DMS 273 (cell line): ENCODE measurements at regions not wholly inside any gene's neighbourhood (a gene's known extent, or its start where the extent isn't known, plus 50 kb on each side); places are given as distances from the start of the nearest gene placed in this dataset.

ENCODE experiments used
- DNase-seq: peaks from one replicate; lab custom pipeline; 2025; ENCODE audit not compliant: unreplicated experiment; lab: John Stamatoyannopoulos, UW

DNA sequence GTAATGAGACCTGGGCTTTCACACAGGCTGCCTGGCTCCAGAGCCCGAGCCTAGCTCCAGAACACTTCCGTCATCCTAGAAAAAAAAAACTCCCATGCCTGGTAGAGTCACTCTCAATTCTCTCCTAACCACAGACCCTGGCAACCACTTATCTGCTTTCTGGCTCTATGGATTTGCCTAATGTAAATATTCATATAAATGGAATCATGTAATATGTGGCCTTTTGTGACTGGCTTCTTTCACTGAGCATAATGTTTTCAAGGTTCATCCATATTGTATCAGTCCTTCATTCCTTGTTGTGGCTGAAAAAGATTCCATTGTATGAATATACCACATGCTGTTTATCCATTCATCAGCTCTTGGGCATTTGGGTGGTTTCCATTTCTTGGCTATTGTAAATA, 167.7 kb upstream of the MKLN1 start:
- DNase-seq, result no peak

DNA sequence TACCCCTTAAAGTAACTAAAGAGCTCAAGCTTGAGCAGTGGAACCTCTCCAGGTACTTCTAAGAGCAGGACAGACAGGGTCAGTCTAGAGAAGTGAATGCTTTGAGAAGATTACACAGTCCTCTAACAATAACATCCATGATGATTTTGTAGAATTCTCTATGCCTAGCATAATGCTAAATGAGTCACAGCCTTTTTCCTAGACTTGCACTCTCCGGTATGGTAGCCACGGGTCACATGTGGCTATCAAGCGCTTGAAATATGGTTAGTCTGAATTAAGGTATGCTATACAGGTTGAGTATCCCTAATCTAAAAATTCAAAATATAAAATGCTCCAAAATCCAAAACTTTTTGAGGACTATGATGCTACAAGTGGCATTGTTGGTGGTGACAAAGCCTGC, 166.6 kb upstream of the MKLN1 start:
- DNase-seq, result no peak

DNA sequence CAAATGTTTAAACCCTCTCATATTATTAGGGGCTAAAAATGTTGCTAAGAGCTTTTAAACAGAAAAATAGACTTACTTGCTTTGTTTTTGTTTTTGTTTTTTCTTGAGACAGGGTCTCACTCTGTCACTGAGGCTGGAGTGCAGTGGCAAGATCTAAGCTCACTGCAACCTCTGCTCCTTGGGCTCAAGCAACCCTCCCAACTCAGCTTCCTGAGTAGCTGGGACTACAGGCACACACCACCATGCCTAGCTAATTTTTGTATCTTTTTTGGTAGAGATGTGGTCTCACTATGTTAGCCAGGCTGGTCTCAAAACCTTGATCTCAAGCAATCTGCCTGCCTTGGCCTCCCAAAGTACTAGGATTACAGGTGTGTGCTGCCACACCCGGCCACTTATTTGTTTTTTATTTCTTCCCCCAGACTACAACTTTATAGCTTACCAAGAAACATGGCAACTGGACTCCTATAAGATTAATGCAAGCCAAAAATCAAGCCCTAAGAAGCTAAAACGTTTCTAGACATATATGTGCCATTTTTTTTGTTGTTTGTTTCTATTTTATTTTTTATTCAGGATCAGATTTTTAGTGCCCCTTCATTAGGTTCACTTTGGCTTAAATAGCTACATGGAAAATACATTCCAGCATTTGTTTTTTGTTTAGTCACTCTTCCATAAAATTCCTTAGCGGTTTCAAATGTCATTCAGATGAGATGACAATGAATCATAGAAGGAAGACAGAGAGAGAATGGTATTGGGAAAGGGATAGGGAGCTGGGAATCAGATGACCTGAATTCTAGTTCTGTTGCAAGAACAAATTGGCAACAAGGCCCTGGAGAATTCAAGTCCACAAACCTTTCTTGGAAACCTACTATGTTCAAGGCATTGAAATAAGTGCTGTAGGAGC, 163.4 kb upstream of the MKLN1 start:
- DNase-seq, result no peak

DNA sequence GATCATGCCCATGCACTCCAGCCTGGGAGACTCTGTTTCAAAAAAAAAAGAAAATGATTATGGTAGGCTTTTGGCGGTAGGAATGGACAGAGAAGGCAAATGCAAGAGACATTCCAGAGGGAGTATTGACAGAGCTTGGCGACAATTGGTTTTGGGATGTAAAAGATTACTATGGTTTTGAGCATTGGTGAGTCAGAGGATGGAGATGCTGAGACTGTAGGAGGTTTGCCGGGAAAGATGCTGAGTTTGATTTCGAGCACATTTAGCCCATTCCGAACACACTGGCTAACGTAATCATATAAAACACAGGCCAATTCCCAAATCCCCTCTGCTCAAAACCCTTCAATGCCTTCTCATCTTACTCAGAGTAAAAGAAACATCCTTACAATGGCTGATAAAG, 161.6 kb upstream of the MKLN1 start:
- no peak for DNase-seq

DNA sequence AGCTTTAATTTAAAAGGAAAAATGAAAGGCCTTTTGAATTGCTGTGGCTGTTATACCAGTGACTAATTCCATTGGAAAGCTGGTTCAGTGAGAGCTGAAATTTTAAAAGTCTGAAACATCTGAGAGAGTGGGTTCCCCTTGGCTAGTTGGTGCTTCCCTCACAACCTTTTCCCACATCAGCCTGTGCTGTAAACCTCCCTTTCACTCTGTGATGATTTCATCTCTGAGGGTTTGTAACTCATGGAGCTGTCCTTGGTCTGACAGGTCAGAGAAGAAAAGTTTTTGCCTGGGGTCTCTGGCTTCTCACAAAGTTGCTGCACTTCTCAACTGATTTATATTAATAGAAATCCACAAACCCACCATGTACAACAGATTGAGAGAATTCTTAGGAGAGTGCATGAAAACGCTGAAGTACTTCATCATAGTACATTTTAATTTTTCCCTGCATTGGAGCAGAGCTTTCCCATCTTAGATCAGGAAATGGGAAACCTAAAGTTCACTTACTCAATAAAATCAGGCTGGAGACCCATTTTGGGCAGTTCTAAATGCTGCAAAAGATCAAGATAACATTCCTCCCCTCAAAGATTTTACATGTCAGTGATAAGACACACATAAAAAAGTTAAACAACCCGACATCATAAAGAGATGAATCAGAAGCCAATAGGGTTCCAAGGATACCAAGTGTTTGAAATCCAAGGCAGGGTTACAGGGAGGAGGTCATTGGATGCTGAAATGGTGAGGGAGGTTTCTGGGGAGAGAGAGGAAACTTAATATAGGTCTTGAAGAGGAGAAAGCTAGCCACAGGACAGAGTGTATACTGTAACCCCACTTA, 157.0 kb upstream of the MKLN1 start:
- no peak for DNase-seq

DNA sequence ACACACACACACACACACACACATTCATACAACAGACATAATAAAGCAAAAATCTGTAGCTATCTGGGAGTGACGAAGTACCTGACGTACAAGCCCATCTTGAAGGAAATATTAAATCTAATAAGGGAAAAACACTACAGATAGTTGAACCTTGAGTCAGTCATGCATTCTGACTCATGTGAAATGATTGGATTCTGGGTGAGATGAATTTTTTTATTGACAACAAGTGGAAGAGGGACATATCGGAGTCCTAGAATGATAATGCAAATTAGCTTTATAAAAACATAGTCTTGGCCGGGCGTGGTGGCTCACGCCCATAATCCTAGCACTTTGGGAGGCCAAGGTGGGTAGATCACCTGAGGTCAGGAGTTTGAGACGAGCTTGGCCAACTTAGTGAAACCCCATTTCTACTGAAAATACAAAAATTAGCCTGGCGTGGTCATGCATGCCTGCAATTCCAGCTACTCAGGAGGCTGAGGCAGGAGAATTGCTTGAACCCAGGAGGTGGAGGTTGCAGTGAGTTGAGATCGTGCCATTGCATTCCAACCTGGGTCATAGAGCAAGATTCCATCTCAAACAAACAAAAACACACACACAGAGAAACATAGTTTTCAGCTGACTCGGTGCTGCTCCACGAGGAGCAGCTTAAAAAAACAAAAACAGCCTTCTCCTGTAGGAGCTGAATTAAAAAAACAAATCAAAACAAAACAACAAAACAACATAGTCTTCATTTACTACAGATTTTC, 154.4 kb upstream of the MKLN1 start:
- DNase-seq, result no peak

DNA sequence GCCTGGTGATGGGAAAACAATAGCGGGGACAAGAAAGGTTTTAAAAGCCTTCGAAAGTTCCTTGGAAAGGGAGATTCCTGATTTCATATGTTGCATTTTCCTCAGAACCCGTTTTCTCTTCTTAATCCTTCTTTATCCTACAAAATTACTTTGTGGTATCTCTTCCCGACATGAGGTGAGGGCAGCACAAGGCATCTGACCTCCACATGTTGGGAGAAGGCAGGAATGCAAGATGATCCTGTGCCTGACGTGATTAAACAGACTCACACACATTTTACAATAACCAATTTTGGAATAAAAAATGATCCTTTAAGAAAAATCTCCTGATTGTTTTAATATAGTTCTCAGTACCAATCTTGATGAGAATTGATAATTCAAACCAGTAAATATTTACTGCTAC, 153.3 kb upstream of the MKLN1 start:
- no peak for DNase-seq

DNA sequence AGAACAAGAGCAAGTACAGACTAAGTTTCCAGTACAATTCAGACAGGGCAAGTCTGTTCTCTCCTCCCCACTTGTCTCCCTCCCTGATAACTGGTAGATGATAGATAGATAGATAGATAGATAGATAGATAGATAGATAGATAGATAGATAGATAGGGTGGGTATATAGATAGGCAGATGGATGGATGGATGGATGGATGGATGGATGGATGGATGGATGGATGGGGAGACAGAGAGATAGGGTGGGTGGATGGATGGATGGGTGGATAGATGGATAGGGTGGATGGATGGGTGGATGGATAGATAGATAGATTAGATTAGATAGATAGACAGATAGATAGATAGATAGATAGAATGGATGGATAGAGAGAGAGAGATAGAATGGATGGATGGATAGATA, 152.8 kb upstream of the MKLN1 start:
- no peak for DNase-seq

DNA sequence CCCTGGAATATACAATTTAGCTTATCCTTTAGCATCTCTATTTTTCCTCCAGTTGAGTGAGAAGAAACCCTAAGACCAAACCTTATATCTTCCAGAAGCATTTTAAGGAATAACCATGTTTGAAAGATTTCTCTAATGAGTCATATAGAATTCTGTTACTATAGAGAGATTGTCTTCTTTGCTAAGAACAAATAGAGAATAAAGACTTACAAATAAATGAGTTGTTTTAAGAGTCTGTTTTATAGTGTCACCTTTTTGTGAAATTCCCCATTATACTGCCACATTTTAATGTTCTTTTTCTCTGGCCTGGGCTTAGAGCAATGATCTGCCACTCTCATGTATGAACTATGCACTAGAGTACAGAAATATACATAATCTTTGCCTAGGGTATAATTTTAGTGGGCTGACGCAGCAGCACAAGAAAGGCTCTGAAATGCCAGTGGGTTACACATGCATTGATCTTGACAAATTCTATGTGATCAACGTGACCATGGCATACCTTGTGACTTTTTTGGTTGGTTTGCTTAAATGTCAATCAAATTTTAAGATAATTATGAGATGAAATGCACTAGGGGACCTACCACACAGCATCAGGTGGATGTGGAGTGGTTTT, 145.1 kb upstream of the MKLN1 start:
- no peak for DNase-seq

DNA sequence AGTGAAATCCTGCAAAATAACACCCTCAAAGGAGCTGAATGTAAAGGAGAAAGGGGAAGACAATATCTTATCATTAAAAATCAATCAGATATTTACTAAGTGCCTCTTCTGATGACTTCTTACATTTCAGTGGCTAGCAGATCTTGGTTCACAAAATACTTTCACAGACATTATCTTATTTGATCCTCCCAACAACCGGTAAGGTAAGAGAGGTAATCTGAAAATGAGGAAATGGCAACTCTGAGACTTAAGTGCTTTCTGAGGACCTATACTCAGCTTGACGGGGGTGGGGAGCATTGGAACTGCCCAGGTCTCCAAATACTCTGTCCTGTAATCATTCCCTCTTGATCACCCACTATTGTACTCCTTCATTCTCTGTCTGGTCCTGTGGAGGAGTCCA, 144.6 kb upstream of the MKLN1 start:
- DNase-seq, result no peak

DNA sequence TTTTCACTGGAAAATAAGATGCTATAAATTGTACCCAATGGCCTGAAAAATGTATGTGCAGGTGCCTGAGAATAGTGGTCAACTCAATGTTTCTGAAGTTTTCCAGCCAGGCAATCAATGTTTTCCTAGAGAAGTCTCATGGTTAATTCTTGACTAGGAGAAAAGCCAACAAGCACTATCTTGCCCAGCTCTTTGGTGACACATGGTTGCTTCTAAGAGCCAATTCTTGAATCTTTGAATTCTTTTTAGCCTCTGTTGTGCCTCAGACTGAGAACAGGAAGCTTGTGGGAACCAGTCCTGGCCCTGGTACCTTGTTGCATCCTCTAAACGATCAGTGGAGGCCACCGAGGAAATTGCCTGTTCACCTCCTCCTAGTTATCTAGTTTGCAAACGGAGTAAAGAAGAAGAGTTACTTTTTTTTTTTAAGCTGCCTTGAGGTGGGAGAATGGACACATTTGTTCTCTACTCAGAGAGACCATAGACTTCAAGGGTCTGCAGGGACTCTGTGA, 144.0 kb upstream of the MKLN1 start:
- no peak for DNase-seq

DNA sequence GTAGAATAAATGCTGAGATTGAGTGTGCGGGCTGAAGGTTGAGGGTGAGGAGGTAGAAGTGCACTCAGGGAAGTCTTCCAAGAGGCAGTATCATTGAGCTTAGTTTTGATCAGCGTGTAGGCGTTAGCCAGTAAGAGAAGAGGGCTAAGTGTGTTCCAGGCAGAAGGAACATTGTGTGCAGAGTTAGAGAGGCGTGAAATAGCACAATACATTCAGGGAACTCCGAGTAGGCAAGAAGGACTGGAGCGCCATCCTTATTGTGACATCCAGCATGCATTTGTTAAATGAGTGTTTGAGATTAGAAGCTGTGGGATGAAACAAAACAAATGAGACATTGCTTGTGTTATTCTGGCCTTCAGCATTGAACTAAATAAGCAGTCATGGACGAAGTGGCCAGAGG, 140.9 kb upstream of the MKLN1 start:
- no peak for DNase-seq

DNA sequence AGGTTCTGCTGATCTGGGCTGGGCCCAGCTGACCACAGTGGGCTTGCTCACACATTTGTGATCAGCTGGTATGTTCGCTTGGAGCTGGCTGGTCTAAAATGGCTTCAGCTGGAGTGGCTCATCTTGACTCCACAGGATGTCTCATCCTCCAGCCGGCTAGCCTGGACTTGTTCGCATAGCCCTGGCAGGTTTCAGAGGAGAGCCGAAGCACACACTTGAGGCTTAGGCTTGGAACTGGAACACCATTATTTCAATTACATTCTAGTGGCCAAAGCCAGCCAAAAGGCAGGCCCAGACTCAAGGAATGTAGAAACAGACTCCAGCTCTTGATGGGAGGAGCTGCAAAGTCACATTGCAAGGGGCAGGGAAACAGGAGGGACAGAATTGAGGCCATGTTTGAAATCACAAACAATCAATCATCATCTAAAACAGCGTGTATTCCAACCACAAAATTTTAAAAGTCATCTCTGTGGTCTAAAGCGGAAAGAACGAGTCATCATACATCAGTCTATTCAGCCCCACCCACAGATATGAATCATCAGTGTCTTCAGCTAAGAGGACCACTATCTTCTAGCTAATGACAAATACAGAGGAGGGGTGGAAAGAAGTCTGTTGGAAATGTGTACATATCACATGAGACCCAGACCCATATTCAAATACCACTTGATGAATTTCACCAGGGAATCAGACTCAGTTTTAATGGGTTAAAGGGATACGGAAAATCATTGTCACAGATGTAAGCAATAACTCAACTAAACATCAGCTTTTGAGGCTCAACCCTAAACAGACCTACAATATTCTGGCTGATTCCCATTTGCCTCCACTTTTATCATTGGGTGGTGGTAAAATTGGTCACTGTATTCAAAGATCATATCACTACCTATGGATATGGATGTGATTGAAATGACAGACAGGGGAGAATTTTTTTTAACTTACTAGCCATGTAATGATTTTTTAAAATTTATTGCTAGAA, 139.0 kb upstream of the MKLN1 start:
- DNase-seq, result peak; percentile 24

DNA sequence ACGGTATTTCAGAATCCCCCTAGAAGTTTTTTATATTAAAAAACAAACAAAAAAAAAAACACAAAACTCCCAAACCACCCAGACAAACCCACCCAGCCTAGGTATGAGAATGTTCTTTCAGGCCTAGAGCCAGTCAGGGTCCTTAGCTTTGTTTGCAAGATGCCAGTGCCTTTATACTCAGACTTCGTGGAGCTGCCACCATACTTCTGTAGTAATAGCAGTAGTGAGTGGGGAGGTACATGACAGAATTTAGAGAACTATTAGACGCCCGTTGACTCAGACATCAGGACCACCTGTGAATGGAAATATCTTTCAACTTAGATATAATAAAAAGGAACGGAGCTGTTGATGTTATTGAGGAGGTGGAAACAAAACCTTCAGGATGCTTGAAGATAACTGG, 138.2 kb upstream of the MKLN1 start:
- no peak for DNase-seq

DNA sequence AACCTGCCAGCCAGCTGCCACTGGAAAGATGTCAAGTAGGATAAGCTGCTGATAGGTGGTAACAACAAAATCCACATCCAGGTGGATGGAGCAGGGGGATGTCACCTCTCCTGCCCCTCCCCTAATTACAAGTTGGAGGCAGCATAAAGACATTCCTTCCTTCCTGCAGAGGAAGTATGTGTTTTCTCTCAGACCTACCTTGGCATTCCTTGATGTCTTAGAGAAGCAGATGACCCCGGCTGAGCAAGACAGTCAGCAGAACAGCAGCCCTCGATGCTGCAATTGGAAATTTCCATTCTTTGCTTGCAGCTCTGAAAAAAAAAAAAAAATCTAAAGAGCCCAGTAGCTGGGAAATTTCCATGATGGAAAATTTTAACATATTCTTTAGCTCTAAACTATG, 137.5 kb upstream of the MKLN1 start:
- DNase-seq, result no peak

DNA sequence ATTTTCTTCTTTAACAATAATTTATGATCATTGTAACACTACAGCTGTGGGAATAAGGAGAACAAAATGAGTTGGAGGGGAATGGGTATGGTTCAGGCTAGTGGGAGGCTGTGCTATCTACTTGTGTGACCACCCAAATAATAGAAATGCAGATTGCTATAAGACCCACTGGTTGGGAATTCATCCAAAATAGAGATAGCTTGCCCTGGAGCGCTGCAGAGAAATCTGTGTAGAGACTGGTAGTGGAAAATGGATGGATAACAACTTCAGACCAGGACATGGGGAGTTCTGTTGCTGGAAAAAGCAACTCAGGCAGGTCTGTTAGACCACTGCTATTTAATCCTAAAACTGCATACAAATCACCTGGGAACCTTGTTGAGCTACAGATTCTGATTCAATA, 137.1 kb upstream of the MKLN1 start:
- DNase-seq, result no peak

DNA sequence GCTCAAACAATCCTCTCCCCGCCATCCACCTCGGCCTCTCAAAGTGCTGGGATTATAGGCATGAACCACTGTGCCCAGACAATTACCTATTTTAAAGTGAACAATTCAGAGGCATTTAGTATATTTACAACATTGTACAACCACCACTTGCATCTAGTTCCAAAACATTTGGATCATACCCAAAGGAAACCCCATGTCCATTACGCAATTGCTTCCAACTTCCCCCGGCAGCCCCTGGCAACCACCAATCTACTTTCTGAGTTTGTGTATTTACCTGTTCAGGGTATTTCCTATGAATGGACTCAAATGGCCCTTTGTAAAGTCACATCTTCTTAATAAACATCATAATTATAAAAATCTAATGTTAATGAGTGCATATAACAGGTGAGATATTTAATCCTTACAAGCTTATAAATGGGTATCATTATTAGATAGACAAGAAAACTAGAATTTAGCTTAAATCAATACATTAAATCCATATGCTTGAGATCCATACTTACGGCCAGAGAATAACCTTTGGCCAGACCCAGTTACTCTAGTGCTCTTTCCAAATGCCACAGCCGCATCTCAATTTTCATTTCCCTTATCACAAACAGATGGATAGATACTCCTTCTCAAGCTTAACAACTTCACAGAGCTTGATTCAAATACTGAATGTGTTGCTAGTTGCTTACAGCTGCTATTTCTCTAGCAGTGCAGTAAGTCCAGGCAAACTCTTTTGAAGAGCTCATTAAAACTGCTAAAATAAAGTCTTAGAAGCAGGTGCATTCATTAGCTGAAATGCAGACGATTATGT, 133.4 kb upstream of the MKLN1 start:
- DNase-seq, result no peak

DNA sequence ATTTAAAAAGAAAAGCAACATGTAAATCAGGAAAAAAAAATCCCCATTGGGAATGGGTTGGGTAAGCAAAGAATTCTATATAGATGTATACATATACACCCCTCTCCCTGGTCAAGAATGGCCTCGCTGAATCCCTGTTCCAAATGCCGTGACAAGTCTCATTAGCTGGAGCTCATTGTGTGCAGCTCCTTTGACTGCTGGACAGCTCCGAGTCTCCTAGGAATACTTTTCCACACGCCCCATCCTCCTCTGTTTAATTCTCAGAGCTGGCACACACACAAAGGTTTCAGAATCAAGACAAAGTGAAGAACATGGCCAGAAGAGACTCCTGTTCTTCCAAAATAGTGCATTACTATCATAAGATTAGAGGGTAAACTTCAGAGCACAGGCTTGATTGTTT, 130.9 kb upstream of the MKLN1 start:
- no peak for DNase-seq
